Fibroblast of lung (primary cell): ENCODE measurements at regions not wholly inside any gene's neighbourhood (a gene's known extent, or its start where the extent isn't known, plus 50 kb on each side); places are given as distances from the start of the nearest gene placed in this dataset.

ENCODE experiments used
- CTCF ChIP-seq, 2 donors: IDR thresholded peaks in 1 of 2; conservative IDR thresholded peaks in 1 of 2; 1 replicate in 1 of 2; 2 replicates in 1 of 2; pipeline ENCODE4 v1.5.1; 2011 to 2012; ENCODE audit warnings: low read length in 2 of 2, control low read depth in 1 of 2, inconsistent platforms in 1 of 2, low read depth in 1 of 2, mild to moderate bottlenecking in 1 of 2
- EZH2 ChIP-seq: IDR thresholded peaks from 2 replicates; pipeline ENCODE4 v1.5.1; 2012; ENCODE audit warnings: low read length, control low read depth, mild to moderate bottlenecking; ENCODE audit errors: missing control alignments

- TF ChIP-seq CTCF (conservative IDR thresholded peaks at IDR 0.05 in 1 of 2, IDR thresholded peaks at IDR 0.05 in 1 of 2; ENCODE audit: low read depth in 1 of 2, low read length in 2 of 2) (no peak), EZH2 (no peak)
Observed at GRCh38 chr4:30460818-30461217, 259.4 kb upstream of the PCDH7 start.
